HepG2 (cell line): ENCODE measurements at regions not wholly inside any gene's neighbourhood (a gene's known extent, or its start where the extent isn't known, plus 50 kb on each side); places are given as distances from the start of the nearest gene placed in this dataset.
A peak's percentile ranks its signal among the peaks of the same experiment; 100 is the strongest.

Experiments used
- DNMT3B ChIP-seq: conservative IDR thresholded peaks from 2 replicates; pipeline ENCODE4 v1.6.1; 2016; ENCODE audit warnings: missing biosample characterization, control low read depth
- ELF1 ChIP-seq: sonication (generic); formaldehyde crosslinking; IDR thresholded peaks from 2 replicates; pipeline ENCODE4 v1.4.0; 2020; ENCODE audit warnings: missing genetic modification reagents
- HNF1A ChIP-seq, 2 experiments: sonication (generic) in 1 of 2; formaldehyde crosslinking in 1 of 2; IDR thresholded peaks; 2 replicates each; pipeline versions ENCODE4 v1.4.0 to v1.6.1; 2016 to 2020; ENCODE audit warnings: borderline replicate concordance in 1 of 2, low read depth in 1 of 2, mild to moderate bottlenecking in 1 of 2, missing genetic modification reagents in 1 of 2
- HNRNPLL ChIP-seq: fragments of 200-400 bp; formaldehyde crosslinking; IDR thresholded peaks from 2 replicates; pipeline ENCODE4 v1.6.1; 2017; ENCODE audit warnings: mild to moderate bottlenecking, low read depth, low read length; ENCODE audit not compliant: poor library complexity, severe bottlenecking
- JUN ChIP-seq: sonication (generic); formaldehyde crosslinking; IDR thresholded peaks from 2 replicates; pipeline ENCODE4 v1.4.0; 2020; ENCODE audit warnings: mild to moderate bottlenecking, missing genetic modification reagents
- KAT7 ChIP-seq: IDR thresholded peaks from 2 replicates; pipeline ENCODE4 v1.6.1; 2018; ENCODE audit warnings: borderline replicate concordance, missing compliant biosample characterization
- KDM2A ChIP-seq: sonication (generic); formaldehyde crosslinking; IDR thresholded peaks from 2 replicates; pipeline ENCODE4 v1.4.0; 2020; ENCODE audit warnings: low read depth, missing genetic modification reagents, borderline replicate concordance
- KLF16 ChIP-seq, 2 experiments: sonication (generic) in 1 of 2; formaldehyde crosslinking in 1 of 2; IDR thresholded peaks; 2 replicates each; pipeline versions ENCODE4 v1.6.1 to v1.8.0; 2016 to 2023; ENCODE audit warnings: missing genetic modification reagents in 2 of 2, missing compliant biosample characterization in 1 of 2
- ONECUT2 ChIP-seq: sonication (generic); formaldehyde crosslinking; IDR thresholded peaks from 2 replicates; pipeline ENCODE4 v1.4.0; 2020; ENCODE audit warnings: missing genetic modification reagents
- RFX3 ChIP-seq: IDR thresholded peaks from 2 replicates; pipeline ENCODE4 v1.6.1; 2016; ENCODE audit warnings: missing biosample characterization, missing genetic modification reagents
- RFXANK ChIP-seq: IDR thresholded peaks from 2 replicates; pipeline ENCODE4 v1.6.1; 2016
- STAG1 ChIP-seq: sonication (generic); formaldehyde crosslinking; IDR thresholded peaks from 2 replicates; pipeline ENCODE4 v1.4.0; 2020; ENCODE audit warnings: missing genetic modification reagents
- TBX2 ChIP-seq: sonication (generic); formaldehyde crosslinking; IDR thresholded peaks from 2 replicates; pipeline ENCODE4 v1.5.0; 2020; ENCODE audit warnings: missing genetic modification reagents, mild to moderate bottlenecking, borderline replicate concordance
- TCF7 ChIP-seq: sonication (generic); IDR thresholded peaks from 2 replicates; pipeline ENCODE4 v1.6.1; 2016; ENCODE audit warnings: antibody characterized with exemption, low read depth
- ZC3H4 ChIP-seq: sonication (generic); formaldehyde crosslinking; IDR thresholded peaks from 2 replicates; pipeline ENCODE4 v1.4.0; 2020; ENCODE audit warnings: missing genetic modification reagents, borderline replicate concordance
- ZMAT5 ChIP-seq: sonication (generic); formaldehyde crosslinking; IDR thresholded peaks from 2 replicates; pipeline ENCODE4 v1.5.0; 2020; ENCODE audit warnings: mild to moderate bottlenecking, low read depth, missing genetic modification reagents, borderline replicate concordance
- ZNF44 ChIP-seq: sonication (generic); formaldehyde crosslinking; IDR thresholded peaks from 2 replicates; pipeline ENCODE4 v1.5.1; 2020; ENCODE audit warnings: mild to moderate bottlenecking, missing genetic modification reagents
- ZNF557 ChIP-seq: sonication (generic); formaldehyde crosslinking; IDR thresholded peaks from 2 replicates; pipeline ENCODE4 v1.4.0; 2020; ENCODE audit warnings: missing genetic modification reagents
- ZNF605 ChIP-seq: sonication (generic); formaldehyde crosslinking; IDR thresholded peaks from 2 replicates; pipeline ENCODE4 v1.8.0; 2022; ENCODE audit warnings: mild to moderate bottlenecking, missing genetic modification reagents
- ZNF800 ChIP-seq: sonication (generic); formaldehyde crosslinking; IDR thresholded peaks from 2 replicates; pipeline ENCODE4 v1.4.0; 2020; ENCODE audit warnings: missing genetic modification reagents
- ZSCAN29 ChIP-seq: sonication (generic); formaldehyde crosslinking; conservative IDR thresholded peaks from 2 replicates; pipeline ENCODE4 v1.4.0; 2020; ENCODE audit warnings: mild to moderate bottlenecking, missing genetic modification reagents
- ZXDC ChIP-seq: sonication (generic); formaldehyde crosslinking; IDR thresholded peaks from 2 replicates; pipeline ENCODE4 v1.5.0; 2020; ENCODE audit warnings: mild to moderate bottlenecking, missing genetic modification reagents

- no peak for TF ChIP-seq RFX3 (CRISPR knock-in tag)
- peak; percentile 73; the same call in 1 of the 2 replicates for TF ChIP-seq KAT7 (CRISPR knock-in tag)
- TF ChIP-seq DNMT3B (CRISPR knock-in tag), result no peak
- no peak for TF ChIP-seq JUN (CRISPR knock-in tag)
- no peak for TF ChIP-seq RFXANK (CRISPR knock-in tag)
- no peak for TF ChIP-seq HNF1A (IDR thresholded peaks at IDR 0.05; ENCODE audit: low read depth)
- TF ChIP-seq HNF1A (CRISPR knock-in tag; IDR thresholded peaks at IDR 0.05; ENCODE audit: borderline replicate concordance), result no peak
- TF ChIP-seq ZNF800 (CRISPR knock-in tag), result no peak
- TF ChIP-seq ZSCAN29 (CRISPR knock-in tag), result no peak
- TF ChIP-seq ZXDC (CRISPR knock-in tag), result no peak
- no peak for TF ChIP-seq ELF1 (CRISPR knock-in tag)
- peak; percentile 3 for TF ChIP-seq HNRNPLL
- no peak for TF ChIP-seq ZNF605 (CRISPR knock-in tag)
- no peak for TF ChIP-seq ZNF557 (CRISPR knock-in tag)
- TF ChIP-seq KLF16 (CRISPR knock-in tag; IDR thresholded peaks at IDR 0.05), result 0 out of 4 replicates have a peak, but pooled peaks of 1 of the 2 experiments have one; percentile 13
- TF ChIP-seq ZNF44 (CRISPR knock-in tag), result peak; percentile 46; the same call in 1 of the 2 replicates
- TF ChIP-seq ZC3H4 (CRISPR knock-in tag), result no peak
- TF ChIP-seq ONECUT2 (CRISPR knock-in tag), result no peak
- no peak for TF ChIP-seq TCF7
- TF ChIP-seq ZMAT5 (CRISPR knock-in tag), result no peak
- no peak for TF ChIP-seq STAG1 (CRISPR knock-in tag)
- TF ChIP-seq KDM2A, result peak; percentile 29; the same call in 1 of the 2 replicates
- TF ChIP-seq TBX2, result peak; percentile 52; the same call in 1 of the 2 replicates
Measured at GRCh38 chr1:84078108-84078841, 65.8 kb upstream of the PRKACB start (continued).
